SKM-1 treated with dmso at 0.1 percent for 144 hours (cell line): ENCODE measurements at regions not wholly inside any gene's neighbourhood (a gene's known extent, or its start where the extent isn't known, plus 50 kb on each side); places are given as distances from the start of the nearest gene placed in this dataset.
"Not testable (repeated sequence)": the region's sequence is repeated elsewhere in the genome, so short reads cannot be mapped to it uniquely, and the experiment has no call there.

Experiments used
- DNase-seq: peaks from one replicate; lab custom pipeline; 2025; ENCODE audit not compliant: unreplicated experiment; lab: John Stamatoyannopoulos, UW

DNA sequence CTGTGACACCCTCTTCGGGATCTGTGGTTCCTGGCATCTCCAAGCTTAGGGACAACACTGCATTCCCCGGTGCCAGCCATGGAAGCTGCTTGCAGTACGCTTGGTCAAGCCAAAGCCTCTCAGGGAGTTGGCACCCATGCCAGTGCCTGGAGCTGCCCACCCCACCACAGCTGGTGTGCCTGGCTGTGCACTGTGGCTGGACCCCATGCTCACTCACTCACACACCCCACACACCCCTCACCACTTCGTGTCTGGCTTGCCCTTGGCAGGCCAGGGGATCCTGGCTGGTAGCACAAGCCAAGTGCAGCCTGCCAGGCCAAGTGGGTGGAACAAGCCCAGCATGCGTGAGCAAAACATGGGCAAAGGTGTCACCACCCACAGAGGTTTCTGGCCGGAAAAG, 324.5 kb upstream of the PTGER4 start:
- no peak for DNase-seq

DNA sequence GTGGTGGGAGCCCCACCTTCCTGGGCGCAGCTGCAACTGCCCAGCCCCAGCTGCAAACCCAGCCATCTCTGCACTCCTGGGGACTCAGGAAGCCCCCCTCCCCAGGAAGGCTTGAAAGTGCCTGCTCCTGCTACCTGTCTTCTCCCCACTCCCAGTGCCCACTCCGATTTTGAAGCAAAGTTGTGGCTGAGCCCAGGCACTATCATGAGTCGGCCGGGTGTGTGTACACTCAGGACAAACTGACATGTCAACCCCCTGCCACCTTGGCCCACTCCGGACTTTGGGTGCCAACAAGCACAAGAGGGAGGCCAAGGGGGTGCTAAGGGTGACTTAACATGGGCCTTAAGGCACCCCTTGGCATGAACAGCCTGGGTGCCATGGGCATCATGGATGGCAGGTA, 325.5 kb upstream of the PTGER4 start:
- no peak for DNase-seq

DNA sequence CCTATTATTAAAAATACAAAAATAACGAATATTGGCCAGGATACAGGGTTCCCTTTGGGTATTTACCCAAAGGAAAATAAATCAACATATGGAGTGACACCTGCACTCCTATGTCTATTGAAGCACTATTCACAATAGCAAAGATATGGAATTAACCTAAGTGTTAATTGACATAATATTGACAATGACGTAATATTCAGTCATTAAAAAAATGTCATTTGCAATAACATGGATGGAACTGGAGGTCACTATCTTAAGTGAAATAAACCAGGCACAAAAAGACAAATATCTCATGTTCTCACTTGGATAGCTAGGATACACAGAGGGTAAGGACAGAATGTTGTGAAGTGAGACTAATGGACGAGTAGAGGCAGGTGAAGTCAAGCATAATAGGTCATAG, 326.3 kb upstream of the PTGER4 start:
- DNase-seq, result no peak

DNA sequence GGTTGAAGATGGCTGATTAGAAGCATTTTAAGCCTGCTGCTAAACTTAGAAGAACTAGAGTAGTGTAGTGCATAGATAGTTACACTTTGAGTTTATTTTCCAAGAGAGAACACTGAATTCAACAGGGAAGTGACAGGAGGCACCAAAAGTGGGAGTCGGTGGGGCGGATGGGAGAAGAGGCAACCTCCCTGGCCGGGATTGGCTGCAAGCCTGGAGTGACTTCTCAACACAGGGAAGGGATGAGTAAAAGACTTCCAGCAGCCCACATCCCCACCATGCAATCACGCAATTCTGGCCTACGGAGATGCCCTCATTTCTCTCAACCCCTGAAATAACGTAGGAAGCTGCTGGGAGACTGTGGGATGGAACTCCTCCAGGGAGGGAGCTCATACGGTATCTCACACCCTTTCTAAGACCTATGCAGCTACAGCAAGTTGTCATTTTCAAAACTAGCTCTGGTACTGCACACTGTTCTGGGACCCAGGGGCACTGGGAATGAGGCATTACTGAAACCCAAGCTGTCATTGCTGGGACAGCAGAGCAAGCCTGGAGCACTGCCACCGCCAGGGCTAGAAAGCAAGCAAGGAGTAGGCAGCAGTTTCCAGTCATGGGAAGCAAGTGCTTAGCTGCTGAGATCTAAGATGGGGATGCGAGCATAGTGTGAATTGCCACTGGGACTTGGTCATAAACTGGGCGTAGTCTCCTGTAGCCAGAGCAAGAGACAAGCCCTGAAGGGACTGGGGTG, 331.6 kb upstream of the PTGER4 start:
- DNase-seq, result no peak

DNA sequence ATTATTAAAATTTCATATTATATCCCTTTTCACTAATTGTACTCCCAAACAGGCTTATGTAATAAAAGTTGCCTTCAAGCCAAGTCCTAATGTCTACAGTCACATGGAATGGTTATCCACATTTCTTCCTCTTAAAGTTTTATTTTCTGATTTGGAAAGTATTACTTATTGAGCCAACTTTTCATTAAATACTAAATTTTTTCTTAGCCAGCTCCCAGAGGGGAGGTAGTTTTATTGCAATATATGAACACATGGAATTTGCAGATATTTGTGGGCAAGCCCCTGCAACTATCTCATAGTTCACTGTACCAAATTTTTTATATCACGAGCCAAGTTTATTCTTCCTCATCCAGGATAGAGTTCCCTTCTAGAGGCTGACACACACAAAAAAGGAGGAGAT, 332.8 kb upstream of the PTGER4 start:
- DNase-seq, result no peak

DNA sequence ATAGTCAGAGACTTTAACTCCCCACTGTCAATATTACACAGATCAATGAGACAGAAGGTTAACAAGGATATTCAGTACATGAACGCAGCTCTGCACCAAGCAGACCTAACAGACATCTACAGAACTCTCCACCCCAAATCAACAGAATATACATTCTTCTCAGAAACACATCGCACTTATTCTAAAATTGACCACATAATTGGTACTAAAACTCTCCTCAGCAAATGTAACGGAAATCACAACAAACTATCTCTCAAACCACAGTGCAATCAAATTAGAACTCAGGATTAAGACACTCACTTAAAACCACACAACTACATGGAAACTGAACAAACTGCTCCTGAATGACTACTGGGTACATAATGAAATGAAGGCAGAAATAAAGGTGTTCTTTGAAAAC, 341.3 kb upstream of the PTGER4 start:
- not testable (repeated sequence) for DNase-seq

DNA sequence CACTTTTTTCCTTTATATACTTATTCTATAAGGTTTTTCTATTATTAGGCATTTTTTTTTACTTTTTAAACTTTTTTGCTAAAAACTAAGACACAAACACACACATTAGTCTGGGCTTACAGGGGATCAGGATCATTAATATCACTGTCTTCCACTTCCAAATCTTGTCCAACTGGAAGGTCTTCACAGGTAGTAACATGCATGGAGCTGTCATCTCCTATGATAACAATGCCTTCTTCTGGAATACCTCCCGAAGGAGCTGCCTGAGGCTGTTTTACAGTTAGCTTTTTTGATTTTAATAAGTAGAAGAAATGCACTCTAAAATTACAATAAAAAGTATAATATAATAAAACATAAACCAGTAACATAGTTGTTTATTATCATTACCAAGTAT, 345.5 kb upstream of the PTGER4 start:
- DNase-seq, result no peak

DNA sequence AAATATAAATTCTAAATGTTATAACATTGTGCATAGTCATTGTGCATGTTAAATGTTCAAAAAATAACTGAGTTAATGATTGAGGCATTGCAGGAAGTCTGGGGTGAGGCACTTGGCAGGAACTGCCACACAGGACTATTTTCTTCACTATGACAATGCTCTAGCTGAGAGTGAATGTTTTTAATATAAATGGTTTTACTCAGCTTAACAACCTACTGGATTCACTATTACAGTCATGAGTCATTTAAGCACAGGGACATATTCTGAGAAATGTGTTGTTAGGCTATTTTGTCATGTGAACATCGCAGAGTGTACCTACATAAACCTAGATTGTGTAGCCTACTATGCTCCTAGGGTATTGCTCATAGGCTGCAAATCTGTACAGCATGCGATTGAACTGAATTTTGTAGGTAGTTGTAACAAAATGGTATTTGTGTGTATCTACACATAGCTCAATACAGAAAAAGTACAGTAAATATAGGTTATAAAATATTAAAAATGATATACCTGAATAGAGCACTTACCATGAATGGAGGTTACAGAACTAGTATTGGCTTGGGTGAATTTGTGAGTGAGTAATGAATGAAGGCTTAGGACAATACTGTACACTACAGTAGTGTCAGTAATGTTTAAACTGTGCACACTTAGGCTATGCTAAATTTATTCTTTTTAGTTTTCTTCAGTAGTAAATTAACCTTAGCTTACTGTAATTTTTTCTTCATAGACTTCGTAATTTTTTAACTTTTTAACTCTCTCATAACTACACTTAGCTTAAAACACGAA, 346.1 kb upstream of the PTGER4 start:
- no peak for DNase-seq

DNA sequence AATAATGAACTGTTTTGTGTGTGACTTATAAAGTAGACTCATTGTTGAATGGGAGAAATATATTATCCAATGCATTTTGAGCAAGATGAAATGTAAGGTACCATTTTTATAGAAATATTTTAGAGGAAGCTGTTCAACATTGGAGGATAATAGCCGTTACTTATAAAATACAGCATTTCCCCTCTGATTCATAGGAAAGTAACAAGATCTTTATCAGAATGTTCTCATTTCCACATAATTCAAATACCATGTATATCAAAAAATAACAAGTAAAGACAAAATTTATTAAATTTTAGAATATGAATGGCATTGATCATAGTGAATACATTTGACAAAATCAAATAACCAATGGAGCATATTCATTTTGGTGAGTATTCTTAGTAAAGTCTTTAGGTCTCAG, 346.7 kb upstream of the PTGER4 start:
- no peak for DNase-seq

DNA sequence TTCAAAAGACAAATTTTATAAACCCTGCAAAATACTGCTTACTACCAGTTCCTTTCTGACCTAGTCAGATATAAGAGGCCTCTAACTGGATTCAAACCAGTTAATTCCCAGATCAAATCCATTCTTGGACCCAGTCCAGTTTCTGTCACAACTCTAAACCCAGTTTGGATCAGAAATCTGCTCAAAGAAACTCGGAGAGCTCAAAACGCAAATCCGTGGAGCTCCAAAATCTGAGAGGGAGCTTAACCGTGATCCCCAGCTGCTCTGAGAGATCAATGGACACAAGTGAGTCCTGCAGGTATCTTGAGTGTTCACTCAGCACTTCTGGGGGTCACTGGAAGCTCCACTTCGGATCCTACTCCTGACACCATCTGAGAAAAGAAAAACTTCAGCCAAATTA, 348.1 kb upstream of the PTGER4 start:
- no peak for DNase-seq

DNA sequence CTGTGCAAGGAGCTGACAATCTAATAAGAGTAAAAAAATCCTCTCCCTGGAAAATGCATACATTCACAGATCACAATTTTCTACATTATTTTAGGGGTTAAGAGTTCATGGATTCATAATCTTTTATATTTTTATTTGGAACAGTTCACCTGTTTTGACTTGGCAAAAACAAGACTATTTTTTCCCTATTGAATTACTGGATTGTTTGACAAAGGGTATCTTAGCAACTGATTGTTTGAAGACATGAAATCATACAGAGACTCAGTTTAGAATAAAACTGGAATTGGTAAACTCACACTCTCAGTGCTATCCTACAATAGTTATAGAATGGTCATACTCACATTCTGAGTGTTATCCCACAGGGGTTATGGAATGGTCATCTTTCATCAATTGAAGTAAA, 358.2 kb upstream of the PTGER4 start:
- no peak for DNase-seq

DNA sequence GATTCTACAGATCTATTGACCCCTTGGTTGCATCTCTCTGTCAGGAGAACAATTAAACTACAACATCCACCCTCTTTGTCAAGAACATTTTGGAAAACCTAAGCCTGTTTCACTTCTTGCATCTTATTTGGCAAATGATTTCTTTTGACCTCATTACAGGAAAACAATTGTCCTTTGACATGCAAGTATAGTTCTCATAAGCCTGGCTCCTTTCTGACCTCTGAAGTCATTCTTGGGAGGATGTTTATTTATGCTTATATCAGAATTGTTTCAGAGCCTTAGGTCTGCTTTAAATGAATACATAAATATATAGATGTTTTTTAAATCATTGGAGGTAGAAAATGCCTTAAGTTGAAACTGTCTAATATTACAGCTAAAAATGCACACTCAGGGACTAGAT, 361.3 kb upstream of the PTGER4 start:
- DNase-seq, result no peak

DNA sequence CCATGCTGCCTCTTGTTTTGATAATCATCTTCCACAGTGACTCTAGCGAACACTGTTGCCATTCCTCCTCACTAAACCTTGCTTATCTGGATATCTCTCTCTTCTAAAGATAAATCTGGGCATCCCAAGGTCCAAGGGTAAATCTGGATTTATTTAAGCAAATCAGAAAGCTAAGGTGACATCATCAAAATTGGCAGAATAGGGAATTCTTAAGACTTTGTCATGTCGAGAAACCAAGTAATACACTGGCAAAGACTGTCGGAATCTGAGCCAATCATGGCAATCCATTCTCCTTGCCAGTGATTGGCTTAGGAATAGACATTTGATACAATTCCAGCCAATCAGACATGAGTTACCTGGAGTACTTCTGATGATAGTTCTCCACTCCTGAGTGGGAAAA, 362.7 kb upstream of the PTGER4 start:
- DNase-seq, result no peak

DNA sequence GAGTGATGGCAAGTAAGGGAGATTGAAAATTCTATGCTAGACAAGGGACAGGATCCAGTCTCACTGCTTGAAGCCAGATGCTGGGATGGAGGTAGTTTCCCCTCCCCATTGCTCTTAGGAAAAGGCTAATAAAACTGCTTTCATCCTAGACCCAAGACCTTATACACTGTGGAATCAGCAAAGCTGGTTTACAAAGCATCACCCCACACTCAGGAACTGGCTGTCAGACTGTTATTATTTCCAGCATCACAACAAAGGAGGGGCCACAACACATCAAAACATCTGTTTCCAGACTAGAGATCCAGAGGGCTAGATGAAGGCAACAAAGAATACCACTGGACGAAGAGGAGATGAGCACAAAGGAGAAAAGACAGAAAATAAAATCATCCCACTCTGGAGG, 364.6 kb upstream of the PTGER4 start:
- DNase-seq, result no peak

DNA sequence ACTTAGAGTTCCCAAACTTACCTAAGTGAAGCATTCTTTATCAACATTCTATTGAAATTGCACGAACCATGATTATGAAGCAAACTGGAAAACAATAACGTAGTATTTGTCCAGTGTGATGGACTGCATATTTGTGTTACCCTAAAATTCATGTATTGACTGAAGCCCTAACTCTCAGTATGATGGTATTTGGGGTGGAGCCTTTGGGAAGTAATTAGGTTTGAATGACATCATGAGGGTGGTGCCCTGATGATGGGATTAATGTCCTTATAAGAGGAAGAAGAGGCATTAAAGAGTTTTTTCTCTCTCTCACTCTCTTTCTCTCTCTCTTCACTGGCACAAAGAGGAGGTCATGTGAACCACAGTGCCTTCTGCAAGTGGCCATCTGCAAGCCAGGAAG, 365.4 kb upstream of the PTGER4 start:
- no peak for DNase-seq

DNA sequence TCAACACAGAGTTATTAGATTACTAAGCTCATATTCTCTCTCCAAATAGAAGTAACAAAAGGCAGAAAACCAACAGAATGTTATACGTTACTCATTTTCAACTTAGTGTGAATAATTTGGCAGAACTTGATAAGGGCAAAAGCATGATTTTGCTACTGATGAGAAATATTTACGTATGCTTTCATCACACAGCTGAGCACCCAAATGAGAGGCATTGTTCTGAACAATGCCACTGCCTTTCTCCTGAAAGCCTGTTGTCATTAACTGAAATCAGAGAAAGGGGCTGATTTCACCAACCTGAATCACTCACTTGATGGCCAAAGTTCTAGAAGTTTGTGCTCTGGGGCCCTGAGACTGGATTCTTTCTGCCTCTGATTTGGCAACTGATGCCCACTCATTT, 367.5 kb upstream of the PTGER4 start:
- no peak for DNase-seq

DNA sequence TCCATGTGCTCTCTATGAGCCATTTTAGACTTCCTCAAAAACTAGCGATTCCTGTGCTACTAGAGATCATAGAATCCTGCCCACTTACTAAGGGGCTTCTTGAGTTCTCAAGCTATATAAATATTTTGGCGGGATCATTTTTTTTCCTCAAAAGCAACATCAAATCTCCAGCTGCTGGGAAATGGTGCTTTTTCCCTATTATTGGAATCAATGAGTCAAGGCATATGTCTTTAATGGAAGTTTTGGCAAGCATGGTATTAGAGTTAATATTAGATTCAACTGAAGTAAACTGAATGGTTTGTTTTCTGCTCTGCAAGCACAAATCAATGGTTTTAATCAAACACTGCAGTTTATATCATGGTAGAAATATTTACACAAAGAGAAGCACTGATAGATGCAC, 369.9 kb upstream of the PTGER4 start:
- no peak for DNase-seq

DNA sequence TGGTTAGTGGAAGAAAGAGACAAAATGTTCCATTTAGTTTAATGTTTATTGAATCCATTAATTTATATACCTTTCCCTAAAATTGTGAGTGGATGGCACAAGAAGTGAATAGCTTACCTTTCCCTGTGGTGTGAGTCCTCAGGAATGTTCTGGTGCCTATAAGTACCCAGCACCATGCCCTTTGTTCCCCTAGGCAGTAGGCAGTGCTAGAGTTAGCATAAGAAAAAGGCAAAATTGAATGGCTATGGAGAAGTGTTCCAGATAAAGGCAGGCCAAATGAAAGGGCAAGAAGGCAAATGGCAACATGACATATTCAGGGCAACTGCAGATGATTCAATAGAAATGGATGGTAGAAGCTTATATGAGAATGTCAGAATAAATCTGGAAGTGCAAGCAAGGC, 370.8 kb upstream of the PTGER4 start:
- DNase-seq, result no peak

DNA sequence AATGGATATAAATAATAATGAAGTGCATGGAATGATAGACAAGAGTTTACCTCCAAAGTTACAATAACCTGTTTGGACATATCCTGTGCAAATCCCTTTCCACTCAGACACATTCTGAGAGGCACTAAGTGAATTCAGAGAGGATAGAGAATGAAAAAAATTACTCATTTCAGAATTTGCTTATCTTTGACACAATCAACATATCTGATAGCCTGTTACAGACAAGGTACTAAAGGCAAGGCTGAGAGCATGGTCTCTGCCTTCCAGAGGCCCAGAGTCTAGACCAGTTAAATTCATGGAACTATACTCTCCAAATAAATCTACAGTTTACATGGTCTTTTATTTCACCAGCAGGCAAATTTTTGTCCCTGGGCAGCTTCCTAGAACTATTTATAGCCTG, 371.8 kb upstream of the PTGER4 start:
- no peak for DNase-seq

DNA sequence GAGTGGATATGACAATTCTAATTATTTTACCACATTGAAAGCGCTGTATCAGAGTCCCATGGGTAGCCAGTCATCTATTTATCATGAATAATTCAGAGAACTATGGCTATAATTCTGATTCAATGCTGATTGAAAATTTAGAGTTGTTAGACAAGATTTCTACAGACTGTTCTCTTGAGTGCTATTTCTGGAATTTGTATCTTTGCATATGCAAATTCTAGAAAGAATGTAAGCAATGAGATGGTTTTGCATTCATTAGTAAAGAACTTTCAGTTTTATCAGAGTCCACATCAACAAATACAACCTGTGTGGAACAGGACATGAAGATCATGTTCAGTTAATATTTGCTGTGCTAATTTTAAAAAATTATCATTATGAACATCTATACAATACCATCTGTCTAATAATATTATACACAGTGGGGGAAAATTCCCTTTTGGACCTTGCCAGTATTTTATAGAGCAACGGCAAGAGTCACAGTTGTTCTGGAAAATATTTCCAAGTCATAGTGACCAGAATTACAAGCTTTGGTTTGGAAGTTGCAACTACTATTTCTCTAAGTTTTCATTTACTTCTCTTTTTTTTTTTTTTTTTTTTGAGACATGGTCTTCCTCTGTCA, 372.7 kb upstream of the PTGER4 start:
- DNase-seq, result no peak

DNA sequence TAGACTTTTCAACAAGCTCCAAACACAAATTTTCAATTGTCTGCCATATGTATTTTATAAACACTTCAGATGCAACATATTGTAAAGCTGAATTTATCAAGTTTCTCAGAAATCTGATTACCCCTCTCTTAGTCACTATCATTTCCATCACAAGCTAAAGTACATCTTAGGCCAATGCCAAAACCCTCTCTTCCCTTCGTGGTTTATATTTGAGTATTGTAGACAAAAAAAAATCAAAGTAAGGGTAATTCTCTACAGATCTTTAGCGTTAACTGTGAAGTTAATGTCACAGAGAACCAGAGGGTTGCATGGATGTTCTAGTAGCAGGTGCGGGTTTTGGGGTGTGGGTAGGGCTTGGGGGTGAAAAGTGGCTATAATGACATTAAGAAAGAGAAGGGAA, 387.7 kb upstream of the PTGER4 start:
- DNase-seq, result no peak

DNA sequence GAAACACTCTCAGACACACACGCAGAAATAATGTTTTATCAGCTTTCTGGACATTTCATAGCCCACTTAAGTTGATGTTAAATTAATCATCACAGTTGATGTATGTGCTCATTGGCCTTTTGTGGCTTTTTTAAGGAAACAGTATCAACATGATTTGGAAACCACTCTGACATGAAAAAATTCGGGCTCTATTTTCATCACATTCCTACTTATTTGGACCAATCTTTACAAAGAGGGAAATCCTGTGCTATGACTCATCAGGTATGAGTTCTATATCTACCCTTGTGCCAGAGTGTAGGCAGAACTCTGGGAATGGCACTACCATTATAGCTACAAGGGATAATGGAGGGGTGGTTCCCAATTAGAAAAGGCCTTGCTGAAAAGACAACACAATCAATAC, 388.4 kb upstream of the PTGER4 start:
- DNase-seq, result no peak
